HG02763 (cell line): ENCODE measurements at regions not wholly inside any gene's neighbourhood (a gene's known extent, or its start where the extent isn't known, plus 50 kb on each side); places are given as distances from the start of the nearest gene placed in this dataset.
"Not testable (repeated sequence)": the region's sequence is repeated elsewhere in the genome, so short reads cannot be mapped to it uniquely, and the experiment has no call there.

ENCODE experiments used
- ATAC-seq: cut with Tn5 transposase; IDR thresholded peaks from one replicate; pipeline ENCODE4 v1.9.1; 2021; ENCODE audit warnings: mild to moderate bottlenecking, moderate library complexity; ENCODE audit not compliant: unreplicated experiment

DNA sequence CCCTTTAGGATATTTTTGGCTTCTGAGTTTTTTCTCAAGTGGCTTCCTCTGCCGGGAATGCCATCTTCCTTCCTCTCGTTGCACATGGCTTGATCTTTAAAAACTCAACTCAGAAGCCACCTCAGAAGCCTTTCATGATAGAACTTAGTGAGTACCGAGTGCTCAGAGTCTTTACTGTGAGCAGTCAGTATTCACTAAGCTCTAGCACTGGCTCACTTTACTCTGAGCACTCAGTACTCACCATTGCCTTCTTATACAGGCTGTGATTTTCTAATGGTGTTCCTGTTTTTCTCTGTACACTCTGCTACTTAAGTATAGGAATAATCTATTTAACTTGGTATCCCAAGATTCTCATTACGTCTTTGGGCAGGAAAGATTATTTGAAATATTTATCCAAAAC, 116.2 kb downstream of the PFDN4 start:
- ATAC-seq, result no peak

DNA sequence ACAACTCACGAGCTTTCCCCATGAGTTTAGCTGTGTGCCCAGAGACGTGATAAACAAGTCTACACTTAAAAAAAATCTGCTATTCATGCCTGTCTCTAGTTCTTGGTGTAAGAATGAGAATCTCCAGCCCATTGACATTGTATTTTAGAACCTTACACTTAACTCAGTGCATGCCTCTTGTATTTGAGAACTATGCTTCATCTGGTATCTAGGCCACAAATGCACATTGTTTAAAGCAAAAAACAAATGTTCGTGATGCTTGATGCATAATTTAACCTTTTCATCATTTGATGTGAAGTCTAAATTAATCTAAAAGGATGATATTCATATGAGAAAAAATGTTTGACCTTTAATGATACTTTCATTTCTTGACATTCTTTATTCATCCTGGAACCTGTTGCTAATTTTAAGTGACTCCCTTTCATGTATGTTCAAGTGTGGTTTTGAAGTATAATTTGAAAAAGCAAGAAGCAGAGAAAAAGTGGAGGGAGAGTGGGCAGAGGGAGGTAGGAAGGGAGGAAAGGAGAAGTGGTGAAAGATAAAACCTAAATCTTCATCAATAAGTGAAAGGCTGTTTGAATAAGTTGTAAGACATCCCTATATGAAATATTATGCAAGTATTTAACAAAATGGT, 116.9 kb downstream of the PFDN4 start:
- no peak for ATAC-seq

DNA sequence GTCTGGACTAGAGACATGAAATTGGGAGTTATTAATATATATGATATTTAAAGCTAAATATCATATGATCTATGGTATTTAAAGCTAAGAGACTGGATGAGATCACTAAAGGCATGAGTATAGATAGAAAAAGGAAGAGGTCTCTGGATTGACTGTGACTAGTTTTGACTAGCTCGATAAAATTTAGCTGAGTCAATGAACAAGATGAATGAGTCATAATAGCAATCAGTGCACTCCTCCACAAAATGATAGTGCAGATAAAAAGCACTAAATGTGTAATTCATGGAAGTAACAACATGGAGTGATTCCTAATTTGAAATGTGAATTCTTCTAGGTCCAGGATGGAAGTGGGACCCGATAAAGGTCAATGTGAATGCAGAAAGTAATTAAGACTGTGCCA, 127.4 kb downstream of the PFDN4 start:
- no peak for ATAC-seq

DNA sequence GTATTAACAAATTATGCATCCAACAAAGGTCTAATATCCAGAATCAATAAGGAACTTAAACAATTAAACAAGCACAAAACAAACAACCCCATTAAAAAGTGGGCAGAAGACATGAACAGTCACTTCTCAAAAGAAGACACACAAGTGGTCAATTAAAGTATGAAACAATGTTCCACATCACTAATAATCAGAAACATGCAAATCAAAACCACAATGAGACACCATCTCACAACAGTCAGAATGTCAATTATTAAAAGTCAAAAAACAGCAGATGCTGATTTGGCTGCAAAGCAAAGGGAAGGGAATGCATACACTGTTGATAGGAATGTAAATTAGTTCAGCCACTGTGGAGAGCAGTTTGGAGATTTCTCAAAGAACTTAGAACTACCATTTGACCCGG, 129.3 kb downstream of the PFDN4 start:
- ATAC-seq, result no peak

DNA sequence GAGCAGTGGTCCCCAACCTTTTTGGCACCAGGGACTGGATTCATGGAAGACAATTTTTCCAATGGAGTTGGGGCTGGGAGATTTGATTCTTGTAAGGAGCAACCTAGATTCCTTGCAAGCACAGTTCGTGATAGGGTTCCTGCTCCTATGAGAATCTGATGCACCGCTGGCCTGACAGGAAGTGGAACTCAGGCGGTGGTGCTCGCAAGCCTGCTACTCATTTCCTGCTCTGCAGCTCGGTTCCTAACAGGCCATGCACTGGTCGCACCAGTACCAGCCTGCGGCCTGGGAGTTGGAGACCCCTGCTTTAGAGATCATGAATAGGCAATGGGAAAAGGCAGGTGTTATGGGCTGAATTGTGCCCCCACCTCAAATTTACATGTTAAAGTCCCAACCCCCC, 131.2 kb downstream of the PFDN4 start:
- ATAC-seq, result no peak

DNA sequence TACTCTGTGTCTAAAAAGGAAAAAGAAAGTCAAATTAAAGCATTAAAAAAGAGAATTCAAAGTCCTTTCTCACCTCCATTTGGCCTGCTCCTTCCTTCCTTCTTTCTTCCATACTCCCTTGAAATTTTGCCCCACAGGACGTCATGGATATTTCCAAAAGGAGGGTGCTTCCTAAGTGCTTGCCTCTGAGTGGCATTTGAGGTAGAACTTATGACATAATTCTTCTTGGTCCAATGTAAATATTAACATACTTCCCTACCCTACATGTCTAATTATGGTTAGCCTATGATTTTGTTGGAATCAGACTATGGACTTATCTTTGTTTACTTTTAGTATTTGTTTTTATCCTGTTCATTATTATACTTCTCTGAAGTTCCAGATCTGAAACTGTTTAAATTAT, 132.3 kb downstream of the PFDN4 start:
- ATAC-seq, result no peak

DNA sequence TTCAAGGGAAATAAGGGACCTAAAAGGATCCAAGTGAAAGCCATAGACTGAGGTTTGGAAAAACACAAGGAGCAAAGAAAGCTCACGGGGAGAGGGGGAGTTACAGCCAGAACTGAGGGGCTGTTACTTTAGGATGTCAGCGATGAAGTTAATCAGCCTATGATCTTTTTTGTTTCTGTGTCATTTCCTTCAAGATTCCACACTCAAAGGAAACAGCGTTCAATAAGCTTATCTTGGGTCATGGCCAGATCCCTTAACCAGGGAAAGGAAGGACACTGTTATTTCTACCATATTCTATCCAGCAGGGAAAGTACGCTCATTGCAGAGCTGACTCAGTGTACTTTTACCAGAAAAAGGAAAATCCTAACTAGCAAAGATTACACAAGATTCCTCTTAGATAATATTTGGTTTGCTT, 132.8 kb downstream of the PFDN4 start:
- ATAC-seq, result no peak

DNA sequence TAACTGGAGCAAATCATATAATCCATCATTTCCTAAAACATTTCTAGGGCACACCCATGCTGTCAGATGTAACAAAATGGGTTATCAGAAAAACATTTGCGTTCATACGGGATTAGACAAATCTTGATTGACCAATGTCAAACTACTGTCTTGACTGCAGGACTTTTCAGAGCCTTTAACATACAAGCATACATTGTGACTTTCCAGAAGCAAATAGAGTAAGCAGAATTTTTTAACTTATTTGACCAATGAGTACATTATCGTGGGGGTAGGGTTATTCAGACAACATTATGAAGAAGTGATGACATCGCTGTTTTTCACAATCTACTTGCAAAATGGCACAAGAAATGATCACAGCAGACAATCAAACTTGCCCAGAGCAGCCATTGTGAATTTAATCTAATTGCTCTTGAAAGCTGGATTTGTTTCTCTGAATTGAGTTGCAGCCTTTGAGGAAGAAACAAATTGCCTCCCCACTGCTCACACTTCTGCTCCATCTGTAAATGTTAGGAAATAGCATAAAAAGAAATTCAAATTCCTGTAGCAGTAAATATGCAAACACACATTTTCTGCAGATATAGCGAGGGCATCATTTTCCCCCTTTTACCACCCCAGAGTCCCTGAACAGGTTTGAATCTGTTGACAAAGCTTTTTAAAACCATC, 133.0 kb upstream of the DOK5 start:
- no peak for ATAC-seq

DNA sequence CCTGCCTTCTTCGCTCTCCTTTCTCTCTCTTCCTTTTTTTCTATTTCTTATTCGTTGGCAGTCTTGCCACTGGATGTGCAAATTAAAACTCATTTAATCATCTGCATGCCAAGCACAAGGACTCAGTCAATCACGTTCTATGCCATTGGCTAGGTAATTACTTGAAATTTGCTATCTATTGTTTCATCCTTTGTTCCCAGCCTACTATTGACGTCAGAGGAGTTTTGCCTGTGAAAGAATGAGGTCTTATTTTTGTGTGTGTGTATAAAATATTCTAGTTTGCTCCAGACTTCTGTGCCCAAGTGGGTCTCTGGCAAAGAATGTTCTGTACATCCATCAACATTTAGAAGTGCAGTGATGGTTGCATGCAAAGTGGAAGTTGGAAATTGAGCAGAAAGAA, 132.3 kb upstream of the DOK5 start:
- ATAC-seq, result no peak

DNA sequence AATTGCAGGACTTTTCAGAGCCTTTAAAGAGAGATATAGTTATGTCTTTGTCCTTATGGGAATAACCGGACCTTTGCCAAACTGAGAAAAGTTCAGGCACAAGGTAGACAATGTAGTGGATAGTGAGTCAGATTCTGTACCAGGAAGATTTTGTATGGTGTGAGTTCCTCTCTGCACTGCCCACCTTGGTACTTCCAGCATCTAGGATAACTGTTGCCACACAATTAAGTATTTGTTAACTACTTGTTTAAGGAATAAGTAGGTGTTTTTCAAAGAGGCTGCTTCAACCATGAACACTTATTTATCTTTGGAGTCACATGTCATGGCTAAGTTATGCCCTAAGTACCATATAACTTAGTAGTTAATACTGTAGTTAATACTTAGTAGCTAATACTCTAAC, 131.8 kb upstream of the DOK5 start:
- no peak for ATAC-seq

DNA sequence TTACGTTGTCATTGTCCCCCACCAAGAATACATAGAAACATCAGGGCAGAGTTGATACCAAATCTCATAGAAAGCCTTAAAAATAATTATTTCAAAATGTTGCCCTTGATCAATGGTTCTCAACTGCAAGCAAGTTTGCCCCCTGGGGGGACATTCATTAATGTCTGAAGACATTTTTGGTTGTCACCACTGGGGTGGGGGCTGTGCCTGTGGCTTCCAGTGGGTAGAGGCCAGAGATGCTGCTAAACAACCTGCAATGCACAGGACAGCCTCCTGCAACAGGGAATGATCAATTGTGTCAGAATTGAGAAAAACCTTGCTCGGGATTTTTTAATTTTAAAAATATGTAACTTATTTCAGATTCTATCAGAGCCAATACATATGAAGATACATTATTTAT, 130.6 kb upstream of the DOK5 start:
- ATAC-seq, result no peak

DNA sequence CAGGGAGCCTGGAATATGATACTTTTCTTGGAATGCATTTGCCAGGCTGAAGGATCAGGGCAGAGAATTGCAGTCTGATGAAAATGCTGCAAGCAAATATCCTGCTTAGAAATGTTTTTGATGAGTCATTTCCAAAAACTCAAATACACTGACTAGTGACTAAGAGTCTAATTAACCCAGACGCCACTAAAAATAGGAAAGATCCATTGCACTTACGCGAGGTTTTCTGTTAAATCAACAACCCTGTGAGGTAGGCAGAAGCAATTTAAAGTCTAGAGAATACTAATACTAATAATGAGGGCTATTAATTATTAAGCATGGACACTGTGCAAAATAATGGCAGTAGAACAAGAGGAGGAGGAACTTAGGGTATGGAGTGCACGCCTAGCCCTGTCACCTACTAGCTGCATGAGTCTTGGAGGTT, 130.1 kb upstream of the DOK5 start:
- ATAC-seq, result peak; percentile 80

DNA sequence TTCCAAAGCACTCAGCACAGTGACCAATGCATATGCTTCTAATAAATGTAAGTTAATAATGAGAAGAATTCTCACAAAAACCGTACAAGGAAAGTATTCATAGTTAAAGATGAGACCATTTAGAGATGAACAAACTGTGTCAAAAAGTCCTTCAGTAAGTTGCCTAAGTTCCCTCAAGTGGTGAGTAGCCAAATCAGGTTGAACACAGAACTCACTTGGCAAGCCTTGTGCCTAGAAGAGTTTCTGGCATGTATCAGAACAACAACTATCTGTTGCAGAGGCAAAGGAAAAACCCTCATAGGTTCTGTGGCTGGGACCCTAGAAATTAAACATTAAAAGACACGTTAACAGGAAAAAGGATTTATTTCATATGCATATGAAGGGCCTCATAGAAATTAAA, 129.6 kb upstream of the DOK5 start:
- ATAC-seq, result no peak

DNA sequence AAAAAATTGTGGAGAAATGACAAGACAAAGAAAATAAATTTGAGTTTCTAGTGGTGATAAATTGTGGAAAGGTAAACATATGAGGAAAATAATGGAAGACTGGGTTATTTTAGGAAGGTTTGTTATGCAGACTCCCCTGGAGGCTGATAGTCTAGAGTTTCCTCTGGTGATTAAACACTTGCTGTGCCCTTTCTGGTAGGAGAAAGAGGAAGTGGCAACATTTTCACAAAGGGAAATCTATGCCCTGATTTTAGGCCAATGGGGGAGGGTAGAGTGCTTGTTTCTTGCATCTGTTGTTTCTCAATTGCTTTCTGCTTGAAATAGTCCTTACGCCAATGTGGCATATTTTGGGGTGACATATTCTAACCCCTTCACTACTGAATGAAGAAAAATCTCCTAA, 129.1 kb upstream of the DOK5 start:
- ATAC-seq, result no peak

DNA sequence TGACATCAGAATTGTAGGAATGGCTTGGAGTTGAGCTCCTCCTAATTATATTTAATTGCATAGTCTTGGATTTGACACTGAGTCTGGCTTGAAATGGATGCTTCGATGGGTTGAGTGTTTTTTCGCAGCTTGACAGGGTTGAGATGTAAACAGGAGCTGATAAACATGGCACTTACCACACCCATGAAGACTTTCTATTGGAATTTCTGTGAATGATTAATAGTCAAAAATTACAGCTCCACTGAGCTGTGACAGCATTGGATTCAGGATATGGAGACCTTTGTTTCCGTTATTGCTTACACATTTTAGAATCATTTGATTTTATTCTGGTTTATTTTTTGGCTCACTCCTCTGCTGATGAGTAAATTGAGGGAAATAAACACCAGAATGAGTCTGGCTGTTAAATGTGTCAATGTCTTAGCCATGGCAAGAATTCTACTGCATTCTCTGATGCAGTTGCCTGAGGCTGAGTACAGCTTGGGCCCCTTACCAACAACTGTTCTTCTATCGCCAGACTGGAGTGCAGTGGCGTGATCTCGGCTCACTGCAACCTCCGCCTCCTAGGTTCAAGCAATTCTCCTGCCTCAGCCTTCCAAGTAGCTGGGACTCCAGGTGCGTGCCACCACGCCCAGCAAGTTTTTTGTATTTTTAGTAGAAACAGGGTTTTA, 128.1 kb upstream of the DOK5 start:
- ATAC-seq, result no peak

DNA sequence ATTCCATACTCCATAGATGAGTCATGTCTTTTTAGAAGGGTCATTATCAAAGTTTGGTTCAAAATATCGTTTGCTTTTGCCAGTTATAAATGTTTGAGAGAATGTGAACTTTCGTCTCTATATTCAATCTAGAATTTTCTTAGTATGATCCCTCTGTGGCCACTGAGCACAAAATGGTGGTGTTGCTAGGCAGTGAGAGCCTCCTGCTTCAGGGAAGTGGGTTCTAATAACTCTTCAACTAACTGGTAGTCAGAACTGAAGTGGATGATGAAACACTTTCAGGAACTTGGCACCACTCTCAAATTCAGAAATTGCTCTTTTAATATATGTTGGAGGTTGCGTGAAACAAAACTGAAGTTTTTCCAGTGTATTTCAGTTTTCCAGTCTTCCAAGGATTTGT, 125.0 kb upstream of the DOK5 start:
- ATAC-seq, result no peak

DNA sequence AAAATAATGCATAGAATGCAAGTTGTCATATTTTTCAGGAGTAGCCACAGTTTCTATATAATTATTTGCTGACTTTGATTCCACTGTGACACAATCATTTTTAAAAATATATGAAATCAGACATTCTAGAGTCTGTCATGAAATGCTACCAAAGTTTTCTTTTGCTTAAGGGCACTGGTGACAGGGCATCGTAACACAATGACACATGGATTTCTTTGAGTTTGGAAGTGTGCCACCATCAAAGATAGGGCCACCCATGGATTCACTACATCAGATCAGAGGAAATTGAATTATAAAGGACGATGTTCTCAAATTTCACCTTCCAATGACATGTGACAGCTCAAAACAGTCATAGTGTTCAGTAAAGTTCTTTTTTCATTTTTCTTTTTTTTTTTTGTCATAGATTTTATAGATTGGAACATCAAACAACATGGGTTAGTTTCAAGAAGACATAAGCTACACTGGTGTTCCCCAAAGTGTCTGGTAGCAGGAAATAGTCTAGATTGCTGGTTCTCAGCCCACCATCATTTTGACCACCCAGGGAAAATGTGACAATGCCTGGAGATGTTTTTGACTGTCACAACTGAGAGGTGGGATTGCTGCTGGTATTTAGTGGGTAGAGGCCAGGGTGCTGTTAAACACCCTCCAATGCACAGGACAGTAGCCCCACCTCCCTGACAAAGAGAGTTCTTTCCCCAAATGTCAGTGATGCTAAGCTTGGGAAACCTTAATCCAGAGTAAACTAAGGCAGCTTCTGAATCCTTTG, 123.8 kb upstream of the DOK5 start:
- ATAC-seq, result no peak

DNA sequence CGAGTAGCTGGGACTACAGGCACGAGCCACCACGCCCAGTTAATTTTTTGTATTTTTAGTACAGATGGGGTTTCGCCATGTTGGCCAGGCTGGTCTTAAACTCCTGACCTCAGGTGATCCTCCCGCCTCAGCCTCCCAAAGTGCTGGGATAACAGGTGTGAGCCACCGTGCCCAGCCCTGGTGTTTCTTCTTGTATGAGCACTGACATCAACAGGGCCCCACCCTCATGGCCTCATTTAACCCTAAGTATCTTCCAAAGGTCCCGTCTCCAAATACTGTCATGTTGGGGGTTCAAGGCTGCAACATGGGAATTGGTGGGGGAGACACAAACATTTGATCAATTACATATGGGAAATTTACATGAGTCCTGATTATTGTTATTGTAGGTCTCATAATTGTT, 122.9 kb upstream of the DOK5 start:
- not testable (repeated sequence) for ATAC-seq

DNA sequence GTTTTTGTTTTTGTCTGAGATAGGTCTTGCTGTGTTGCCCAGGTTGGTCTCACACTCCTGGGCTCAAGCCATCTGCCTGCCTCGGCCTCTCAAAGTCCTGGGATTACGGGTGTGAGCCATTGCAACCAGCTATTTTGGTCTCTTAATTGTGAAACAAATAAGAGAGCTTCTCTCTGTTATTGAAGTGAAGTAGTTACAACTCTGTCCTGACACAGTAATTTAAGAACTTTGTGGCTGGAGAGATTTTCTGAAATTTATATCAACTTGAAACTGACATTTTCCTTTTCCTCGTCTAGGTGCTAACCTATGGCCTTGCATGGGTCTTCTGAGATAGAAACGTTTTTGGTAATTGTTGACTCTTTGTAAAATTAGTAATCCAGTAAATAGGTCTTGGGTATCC, 122.1 kb upstream of the DOK5 start:
- no peak for ATAC-seq

DNA sequence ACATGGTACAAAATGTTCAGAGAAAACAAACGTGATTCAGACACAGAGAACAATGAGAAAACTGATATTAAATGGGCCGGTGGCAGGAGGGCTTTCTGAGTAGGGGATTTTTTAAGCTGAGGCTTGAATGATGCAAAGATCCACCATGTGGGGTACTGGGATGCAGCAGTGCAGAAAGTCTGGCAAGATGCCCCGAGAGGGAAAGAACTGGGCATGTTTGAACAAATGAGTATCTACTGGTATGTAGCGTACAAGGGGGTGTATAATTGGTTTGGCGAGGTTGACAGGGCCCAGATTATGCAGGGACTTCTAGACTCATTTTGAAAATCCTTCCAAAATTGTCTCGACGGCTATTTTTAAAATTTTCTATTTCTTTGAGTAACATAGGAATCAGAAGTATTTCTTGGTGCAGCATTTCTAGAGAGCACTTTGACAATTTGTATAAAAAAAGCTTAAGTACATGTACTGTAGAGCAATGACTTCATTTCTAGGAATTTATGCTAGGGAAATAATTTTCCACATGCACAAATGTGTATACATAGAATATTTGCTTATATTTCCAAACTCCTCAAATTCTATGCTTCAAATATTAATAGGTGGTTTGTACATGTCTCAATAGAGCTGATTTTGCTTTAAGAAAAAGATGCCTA, 119.6 kb upstream of the DOK5 start:
- ATAC-seq, result no peak

DNA sequence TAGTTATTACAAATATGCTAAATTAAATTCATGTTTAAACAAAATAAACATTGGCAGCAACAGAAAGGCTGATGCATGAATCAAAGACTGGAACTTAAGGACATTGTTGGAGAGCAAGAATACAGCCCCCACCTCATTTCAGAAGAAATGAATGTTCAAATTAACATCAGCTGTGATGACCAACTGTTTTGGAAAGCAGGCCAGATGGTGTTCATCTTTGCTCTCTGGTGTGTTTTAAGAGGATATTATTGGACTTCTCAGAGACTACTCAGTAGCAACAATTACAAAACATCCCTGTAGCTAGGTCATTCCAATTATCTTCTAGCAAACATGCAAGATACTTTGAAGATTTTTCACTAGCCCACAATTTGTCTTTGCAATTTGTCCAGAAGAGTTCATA, 118.6 kb upstream of the DOK5 start:
- ATAC-seq, result no peak
